GM12875 (cell line): ENCODE measurements at regions not wholly inside any gene's neighbourhood (a gene's known extent, or its start where the extent isn't known, plus 50 kb on each side); places are given as distances from the start of the nearest gene placed in this dataset.

Source experiments
- H3K4me3 ChIP-seq: one replicate; pipeline ENCODE4 v1.5.1; 2011; ENCODE audit warnings: low read depth, low read length, control low read depth
- TF ChIP-seq, protein P1 (sequence below): IDR thresholded peaks from 2 replicates; pipeline ENCODE4 v1.5.1; 2011; ENCODE audit warnings: low read depth, mild to moderate bottlenecking, control low read depth, inconsistent platforms, low read length, moderate library complexity, borderline replicate concordance; ENCODE audit not compliant: insufficient read depth

DNA sequence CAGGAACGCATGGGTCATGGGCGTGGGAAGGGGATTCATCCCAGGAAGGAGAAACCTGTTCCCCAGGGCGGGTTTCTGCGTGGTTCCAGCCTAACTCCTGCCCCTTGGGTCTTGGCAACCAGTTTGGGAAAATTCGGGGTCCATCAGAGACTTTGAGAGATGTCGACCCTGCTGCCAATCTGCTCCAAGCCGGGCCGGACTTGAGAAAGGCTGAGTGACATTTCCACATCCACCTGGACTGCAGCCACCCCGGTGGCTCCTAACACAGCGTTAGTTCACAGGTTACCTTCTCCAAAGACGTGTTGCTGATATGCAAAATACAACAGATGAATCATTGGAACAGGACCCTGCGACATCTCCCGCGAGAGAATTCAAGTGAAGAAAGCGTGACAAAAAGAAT, 627.2 kb downstream of the IRX1 start:
- H3K4me3 ChIP-seq, result no peak overlapping the region
- TF ChIP-seq, protein P1, sequence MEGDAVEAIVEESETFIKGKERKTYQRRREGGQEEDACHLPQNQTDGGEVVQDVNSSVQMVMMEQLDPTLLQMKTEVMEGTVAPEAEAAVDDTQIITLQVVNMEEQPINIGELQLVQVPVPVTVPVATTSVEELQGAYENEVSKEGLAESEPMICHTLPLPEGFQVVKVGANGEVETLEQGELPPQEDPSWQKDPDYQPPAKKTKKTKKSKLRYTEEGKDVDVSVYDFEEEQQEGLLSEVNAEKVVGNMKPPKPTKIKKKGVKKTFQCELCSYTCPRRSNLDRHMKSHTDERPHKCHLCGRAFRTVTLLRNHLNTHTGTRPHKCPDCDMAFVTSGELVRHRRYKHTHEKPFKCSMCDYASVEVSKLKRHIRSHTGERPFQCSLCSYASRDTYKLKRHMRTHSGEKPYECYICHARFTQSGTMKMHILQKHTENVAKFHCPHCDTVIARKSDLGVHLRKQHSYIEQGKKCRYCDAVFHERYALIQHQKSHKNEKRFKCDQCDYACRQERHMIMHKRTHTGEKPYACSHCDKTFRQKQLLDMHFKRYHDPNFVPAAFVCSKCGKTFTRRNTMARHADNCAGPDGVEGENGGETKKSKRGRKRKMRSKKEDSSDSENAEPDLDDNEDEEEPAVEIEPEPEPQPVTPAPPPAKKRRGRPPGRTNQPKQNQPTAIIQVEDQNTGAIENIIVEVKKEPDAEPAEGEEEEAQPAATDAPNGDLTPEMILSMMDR, result no peak

DNA sequence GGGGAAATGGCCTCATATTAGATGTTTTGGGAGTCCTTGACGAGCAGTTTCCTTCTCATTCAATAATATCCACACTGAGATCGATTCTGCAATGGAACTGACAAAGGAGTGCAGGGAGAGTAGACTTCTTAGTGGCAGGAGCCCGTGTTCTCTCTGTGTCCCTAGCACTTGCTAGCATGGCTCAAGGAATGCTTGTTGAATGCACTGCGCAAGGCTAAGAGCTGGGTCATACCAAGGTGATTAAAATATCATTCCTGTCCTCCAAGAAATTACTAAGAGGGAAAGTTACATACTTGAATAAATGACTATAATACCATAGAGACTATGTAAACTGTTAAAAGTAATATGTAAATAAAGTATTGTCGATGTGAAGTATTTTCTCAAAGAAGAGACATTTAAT, 630.1 kb downstream of the IRX1 start:
- TF ChIP-seq, protein P1, result no peak
- no peak overlapping the region for H3K4me3 ChIP-seq

DNA sequence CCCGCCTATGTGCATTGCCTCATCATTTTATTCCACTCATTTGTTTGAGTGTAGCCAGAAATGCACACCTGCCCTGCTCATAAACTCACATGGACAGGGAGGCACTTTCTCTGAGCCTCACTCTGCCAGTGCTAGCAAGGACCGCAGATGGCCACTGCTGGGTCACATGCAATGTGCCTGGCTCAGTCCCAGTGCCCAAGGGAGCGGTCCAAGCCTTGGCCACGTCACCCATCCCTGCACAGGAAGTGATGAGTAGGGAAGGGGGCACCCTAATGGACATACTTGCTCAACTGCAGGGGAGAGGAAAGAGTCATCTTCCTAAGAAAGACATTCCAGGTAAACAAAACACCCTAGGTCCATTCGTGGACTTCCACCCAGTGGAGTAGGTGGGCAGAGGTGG, 630.9 kb downstream of the IRX1 start:
- no peak overlapping the region for H3K4me3 ChIP-seq

DNA sequence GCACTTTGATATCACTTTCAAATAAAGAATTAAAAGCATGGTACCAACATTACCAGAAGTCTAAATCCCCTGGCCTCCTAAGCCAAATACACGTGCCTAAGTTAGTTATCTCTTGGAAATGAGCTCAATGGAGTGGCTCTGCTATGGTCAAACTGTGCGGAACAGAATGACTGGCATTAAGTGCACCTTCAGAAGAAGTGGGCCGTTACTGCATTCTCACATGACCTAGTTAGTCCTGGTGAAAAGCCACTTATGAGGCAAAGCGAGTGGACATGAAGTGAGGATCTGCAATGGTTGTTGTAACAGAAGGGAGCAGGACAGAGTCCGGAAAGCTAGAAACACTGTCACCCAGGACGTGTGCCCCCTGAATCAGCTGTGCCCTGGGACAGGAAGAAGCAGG, 633.1 kb downstream of the IRX1 start:
- no peak overlapping the region for H3K4me3 ChIP-seq

More for the DNA sequence above, 630.9 kb downstream of the IRX1 start:
- TF ChIP-seq, protein P1, result no peak

DNA sequence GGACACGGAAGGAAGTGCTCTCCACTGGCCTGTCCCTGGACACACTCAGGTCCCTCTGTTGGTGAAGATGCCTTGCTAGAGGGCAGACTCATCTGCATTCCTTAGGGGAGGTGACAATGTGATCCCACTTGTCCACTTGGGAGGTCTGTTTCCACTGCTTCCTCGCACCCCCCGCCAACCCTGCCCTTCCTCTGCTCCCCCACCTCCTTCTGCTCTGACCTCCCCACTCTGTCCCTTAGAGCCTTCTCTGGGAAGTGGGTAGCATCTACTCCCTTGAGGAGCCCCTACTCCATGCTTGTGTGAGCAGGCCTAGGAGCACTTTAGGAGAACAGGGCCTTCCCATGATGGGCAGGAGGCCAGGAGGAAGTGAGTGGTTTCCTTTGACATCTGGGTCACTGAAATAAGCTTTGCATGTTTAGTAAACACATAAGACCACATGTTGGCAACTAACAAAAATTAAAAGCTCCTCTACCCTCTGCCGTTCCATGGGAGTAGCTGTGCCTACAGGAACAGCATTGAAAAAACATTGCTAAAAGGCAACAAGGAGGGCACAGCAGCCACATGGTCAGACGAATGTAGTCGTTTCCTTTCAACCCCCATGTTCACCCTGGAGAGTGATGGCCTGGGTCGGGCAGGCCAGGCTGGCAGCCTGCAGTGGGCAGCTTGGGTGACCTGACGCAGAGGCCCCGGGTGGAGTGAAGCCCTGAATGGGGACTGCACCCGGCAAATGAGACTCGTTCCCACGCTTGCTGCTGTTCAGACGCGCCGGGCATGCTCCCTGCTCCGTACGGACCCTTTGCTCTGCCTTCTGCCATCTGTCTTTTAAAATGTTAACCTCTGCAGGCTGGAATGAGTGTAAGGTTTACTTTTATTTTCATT, 634.0 kb downstream of the IRX1 start:
- TF ChIP-seq, protein P1, result no peak

More for the DNA sequence above, 633.1 kb downstream of the IRX1 start:
- TF ChIP-seq, protein P1, result no peak

DNA sequence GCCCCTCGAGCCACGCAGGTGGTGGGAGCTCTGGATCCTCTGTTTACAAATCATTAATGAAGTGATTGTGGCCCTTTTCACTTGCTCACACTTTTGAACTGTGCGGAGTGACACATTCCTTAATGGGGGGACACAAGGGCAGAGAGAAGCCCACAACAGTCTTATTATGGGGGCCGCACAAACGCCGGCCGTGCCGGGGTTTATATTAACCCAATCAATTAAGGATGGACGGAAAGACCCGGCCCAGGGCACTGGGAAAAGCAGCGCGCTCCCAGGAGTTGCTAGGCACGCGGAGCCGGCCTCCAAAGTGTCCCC, 634.8 kb downstream of the IRX1 start:
- no peak overlapping the region for H3K4me3 ChIP-seq
- TF ChIP-seq, protein P1, result no peak

More for the DNA sequence above, 634.0 kb downstream of the IRX1 start:
- H3K4me3 ChIP-seq, result no peak overlapping the region
